ENCODE measurements at regions not wholly inside any gene's neighbourhood (a gene's known extent, or its start where the extent isn't known, plus 50 kb on each side); places are given as distances from the start of the nearest gene placed in this dataset.

GRCh38 chrX:51836823-51837222 is 56.6 kb upstream of the MAGED1 start:
- no peak overlapping the region for H3K4me3 ChIP-seq (IDR thresholded peaks at IDR 0.05; ENCODE audit: insufficient read depth, low read depth, low read length)

GRCh38 chrX:51837451-51837850 is 56.0 kb upstream of the MAGED1 start:
- Histone ChIP-seq H3K36me3 (ENCODE audit: insufficient read depth) (no peaks in the 10 kb centered on the region), H3K4me2 (no peak overlapping the region), H4K20me1 (ENCODE audit: insufficient read depth) (no peaks in the 10 kb centered on the region), H2AFZ (ENCODE audit: low read depth) (no peak overlapping the region), H3K4me1 (ENCODE audit: low read depth, poor library complexity, severe bottlenecking) (peaks cover 12% of the 10 kb centered on the region), H3K9ac (no peak overlapping the region), H3K27ac (no peak overlapping the region), H3K27me3 (ENCODE audit: insufficient read depth, low read depth) (no peaks in the 10 kb centered on the region), H3K4me3 (IDR thresholded peaks at IDR 0.05; ENCODE audit: insufficient read depth, low read depth, low read length) (no peak overlapping the region), H3K79me2 (ENCODE audit: insufficient read depth, low read depth) (no peaks in the 10 kb centered on the region; the same call in 1 of the 2 replicates)
- TF ChIP-seq, protein P1, sequence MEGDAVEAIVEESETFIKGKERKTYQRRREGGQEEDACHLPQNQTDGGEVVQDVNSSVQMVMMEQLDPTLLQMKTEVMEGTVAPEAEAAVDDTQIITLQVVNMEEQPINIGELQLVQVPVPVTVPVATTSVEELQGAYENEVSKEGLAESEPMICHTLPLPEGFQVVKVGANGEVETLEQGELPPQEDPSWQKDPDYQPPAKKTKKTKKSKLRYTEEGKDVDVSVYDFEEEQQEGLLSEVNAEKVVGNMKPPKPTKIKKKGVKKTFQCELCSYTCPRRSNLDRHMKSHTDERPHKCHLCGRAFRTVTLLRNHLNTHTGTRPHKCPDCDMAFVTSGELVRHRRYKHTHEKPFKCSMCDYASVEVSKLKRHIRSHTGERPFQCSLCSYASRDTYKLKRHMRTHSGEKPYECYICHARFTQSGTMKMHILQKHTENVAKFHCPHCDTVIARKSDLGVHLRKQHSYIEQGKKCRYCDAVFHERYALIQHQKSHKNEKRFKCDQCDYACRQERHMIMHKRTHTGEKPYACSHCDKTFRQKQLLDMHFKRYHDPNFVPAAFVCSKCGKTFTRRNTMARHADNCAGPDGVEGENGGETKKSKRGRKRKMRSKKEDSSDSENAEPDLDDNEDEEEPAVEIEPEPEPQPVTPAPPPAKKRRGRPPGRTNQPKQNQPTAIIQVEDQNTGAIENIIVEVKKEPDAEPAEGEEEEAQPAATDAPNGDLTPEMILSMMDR (conservative IDR thresholded peaks at IDR 0.05; ENCODE audit: low read depth, low read length) = no peak

More at GRCh38 chrX:51836823-51837222, 56.6 kb upstream of the MAGED1 start:
- H3K79me2 ChIP-seq (ENCODE audit: insufficient read depth, low read depth) = no peaks in the 10 kb centered on the region; the same call in 1 of the 2 replicates
- H3K4me1 ChIP-seq (ENCODE audit: low read depth, poor library complexity, severe bottlenecking) = peaks cover 12% of the 10 kb centered on the region
- no peak overlapping the region for H3K27ac ChIP-seq
- no peak overlapping the region for H3K4me2 ChIP-seq
- TF ChIP-seq, protein P1 (conservative IDR thresholded peaks at IDR 0.05; ENCODE audit: low read depth, low read length) = no peak
- H3K9ac ChIP-seq = no peak overlapping the region
- H3K27me3 ChIP-seq (ENCODE audit: insufficient read depth, low read depth) = no peaks in the 10 kb centered on the region
- H2AFZ ChIP-seq (ENCODE audit: low read depth) = no peak overlapping the region
- no peaks in the 10 kb centered on the region for H3K36me3 ChIP-seq (ENCODE audit: insufficient read depth)
- no peaks in the 10 kb centered on the region for H4K20me1 ChIP-seq (ENCODE audit: insufficient read depth)

DNA sequence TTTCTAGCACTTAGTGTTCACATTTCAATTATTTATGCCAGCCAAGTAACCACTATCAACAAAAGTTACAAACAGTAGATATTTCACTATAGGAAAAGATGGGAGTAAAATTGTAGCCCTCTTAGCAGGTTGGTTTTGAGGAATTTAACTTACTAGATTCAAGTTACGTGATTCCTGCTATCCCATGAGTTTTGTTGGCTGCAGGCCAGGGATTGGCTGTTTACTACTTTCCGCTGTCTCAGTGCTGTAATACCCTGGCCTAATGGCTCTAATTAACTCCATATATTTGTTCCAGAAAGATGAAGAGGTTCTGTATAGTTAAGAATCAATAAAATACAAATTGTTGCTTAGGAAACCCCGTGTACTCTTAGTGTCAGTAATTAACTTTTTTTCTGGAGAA is 55.5 kb upstream of the MAGED1 start:
- H3K4me2 ChIP-seq = no peak overlapping the region
- H3K27ac ChIP-seq = no peak overlapping the region
- no peaks in the 10 kb centered on the region for H4K20me1 ChIP-seq (ENCODE audit: insufficient read depth)
- H3K9ac ChIP-seq = no peak overlapping the region
- H2AFZ ChIP-seq (ENCODE audit: low read depth) = no peak overlapping the region
- no peak overlapping the region for H3K4me3 ChIP-seq (IDR thresholded peaks at IDR 0.05; ENCODE audit: insufficient read depth, low read depth, low read length)
- H3K4me1 ChIP-seq (ENCODE audit: low read depth, poor library complexity, severe bottlenecking) = peaks cover 12% of the 10 kb centered on the region
- H3K27me3 ChIP-seq (ENCODE audit: insufficient read depth, low read depth) = no peaks in the 10 kb centered on the region
- H3K36me3 ChIP-seq (ENCODE audit: insufficient read depth) = no peaks in the 10 kb centered on the region
- H3K79me2 ChIP-seq (ENCODE audit: insufficient read depth, low read depth) = no peaks in the 10 kb centered on the region; the same call in 1 of the 2 replicates
- TF ChIP-seq, protein P1 (conservative IDR thresholded peaks at IDR 0.05; ENCODE audit: low read depth, low read length) = no peak

Measured in KMS-11 (cell line).